ENCODE measurements at regions not wholly inside any gene's neighbourhood (a gene's known extent, or its start where the extent isn't known, plus 50 kb on each side); places are given as distances from the start of the nearest gene placed in this dataset.
"Not testable (repeated sequence)": the region's sequence is repeated elsewhere in the genome, so short reads cannot be mapped to it uniquely, and the experiment has no call there.

DNA sequence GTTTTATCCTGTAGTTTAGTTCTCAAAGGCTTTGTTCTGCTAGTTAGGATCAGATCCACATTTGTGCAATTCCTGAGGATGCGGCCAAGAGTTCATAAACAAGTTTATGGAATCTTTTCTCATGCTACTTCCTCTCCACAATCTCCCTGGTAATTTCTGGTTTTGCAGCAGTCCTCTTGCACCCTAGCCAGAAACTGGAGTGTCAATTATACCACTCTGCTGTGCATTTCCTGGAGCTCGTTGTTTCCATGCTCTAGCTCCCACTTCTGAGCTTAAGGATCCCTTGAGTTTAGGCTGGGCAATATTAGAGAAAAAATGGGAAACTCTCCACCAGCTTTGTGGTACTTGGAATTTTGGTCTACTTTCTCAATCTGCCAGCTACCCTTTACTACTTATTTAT, 474.7 kb downstream of the DIRAS2 start:
- H3K9me3 ChIP-seq, result peaks cover 6% of the 10 kb centered on the region
- no peaks in the 10 kb centered on the region for H3K36me3 ChIP-seq (ENCODE audit: low read depth)
- no peak overlapping the region for H3K4me3 ChIP-seq
- TF ChIP-seq, protein P1, sequence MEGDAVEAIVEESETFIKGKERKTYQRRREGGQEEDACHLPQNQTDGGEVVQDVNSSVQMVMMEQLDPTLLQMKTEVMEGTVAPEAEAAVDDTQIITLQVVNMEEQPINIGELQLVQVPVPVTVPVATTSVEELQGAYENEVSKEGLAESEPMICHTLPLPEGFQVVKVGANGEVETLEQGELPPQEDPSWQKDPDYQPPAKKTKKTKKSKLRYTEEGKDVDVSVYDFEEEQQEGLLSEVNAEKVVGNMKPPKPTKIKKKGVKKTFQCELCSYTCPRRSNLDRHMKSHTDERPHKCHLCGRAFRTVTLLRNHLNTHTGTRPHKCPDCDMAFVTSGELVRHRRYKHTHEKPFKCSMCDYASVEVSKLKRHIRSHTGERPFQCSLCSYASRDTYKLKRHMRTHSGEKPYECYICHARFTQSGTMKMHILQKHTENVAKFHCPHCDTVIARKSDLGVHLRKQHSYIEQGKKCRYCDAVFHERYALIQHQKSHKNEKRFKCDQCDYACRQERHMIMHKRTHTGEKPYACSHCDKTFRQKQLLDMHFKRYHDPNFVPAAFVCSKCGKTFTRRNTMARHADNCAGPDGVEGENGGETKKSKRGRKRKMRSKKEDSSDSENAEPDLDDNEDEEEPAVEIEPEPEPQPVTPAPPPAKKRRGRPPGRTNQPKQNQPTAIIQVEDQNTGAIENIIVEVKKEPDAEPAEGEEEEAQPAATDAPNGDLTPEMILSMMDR (IDR thresholded peaks at IDR 0.05), result no peak
- ATAC-seq (peak; percentile 47), DNase-seq (no peak)
- intact Hi-C loops (cut with DNase I, micrococcal nuclease), result no loop called here
- peaks cover 20% of the 10 kb centered on the region for H3K4me1 ChIP-seq (ENCODE audit: low read depth)

DNA sequence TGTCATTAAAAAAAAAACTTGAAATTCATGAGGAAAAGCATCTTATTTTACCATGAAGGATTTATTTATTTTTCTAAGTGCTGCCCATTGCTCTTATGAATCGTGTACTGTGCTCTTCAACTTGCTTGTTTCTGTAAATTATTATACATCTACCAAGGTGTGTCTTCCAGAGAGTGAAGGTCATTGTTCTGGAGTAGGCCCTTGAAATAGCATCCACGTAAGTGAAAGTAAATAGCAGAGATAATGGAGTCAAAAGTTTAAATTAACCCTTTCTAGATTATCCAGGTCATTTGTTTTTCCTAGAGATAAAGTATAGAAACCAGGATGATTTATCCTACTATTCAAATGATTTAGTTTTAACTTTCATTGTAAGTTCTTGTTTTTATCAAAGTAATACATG, 473.1 kb downstream of the DIRAS2 start:
- ATAC-seq (peak; percentile 86), DNase-seq (no peak)
- TF ChIP-seq, protein P1 (IDR thresholded peaks at IDR 0.05), result no peak
- Histone ChIP-seq H3K4me3 (no peak overlapping the region), H3K9me3 (peaks cover 6% of the 10 kb centered on the region), H3K36me3 (ENCODE audit: low read depth) (no peaks in the 10 kb centered on the region), H3K4me1 (ENCODE audit: low read depth) (peaks cover 16% of the 10 kb centered on the region)
- intact Hi-C loops (cut with DNase I, micrococcal nuclease), result no loop called here

DNA sequence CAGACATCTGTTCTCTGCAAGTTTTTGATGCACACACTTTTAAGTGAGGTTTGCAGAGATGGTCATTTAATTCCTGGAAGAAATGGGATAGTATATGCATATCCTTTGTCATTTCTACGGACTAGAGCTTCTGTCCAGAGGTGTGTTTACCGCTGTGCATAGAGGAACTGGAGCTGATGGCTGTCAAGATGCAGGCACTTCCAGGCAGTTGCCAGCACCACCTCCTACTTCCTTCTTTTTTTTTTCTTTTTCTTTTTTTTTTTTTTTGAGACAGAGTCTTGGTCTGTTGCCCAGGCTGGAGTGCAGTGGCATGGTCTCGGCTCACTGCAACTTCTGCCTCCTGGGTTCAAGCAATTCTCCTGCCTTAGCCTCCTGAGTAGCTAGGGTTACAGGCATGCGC, 468.7 kb downstream of the DIRAS2 start:
- H3K9me3 ChIP-seq; intact Hi-C loops (cut with DNase I, micrococcal nuclease); H3K4me3 ChIP-seq; DNase-seq; ATAC-seq; H3K4me1 ChIP-seq (ENCODE audit: low read depth); H3K36me3 ChIP-seq (ENCODE audit: low read depth): not testable (repeated sequence)

DNA sequence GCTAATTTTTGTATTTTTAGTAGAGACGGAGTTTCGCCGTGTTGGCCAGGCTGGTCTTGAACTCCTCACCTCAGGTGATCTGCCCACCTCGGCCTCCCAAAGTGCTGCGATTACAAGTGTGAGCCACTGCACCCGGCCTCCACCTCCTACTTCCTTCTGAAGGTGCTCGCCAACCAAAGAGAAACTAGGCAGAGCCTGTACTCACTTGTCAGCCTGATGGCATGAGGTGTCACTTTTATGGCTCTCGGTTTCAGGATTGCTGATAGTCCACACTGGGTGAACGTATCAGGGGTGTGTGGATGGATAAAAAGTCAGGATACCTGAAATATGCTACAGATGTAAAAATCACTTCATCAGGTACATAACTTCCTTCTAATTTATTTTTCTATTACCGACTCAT, 468.3 kb downstream of the DIRAS2 start:
- H3K9me3 ChIP-seq; intact Hi-C loops (cut with DNase I, micrococcal nuclease); H3K36me3 ChIP-seq (ENCODE audit: low read depth); H3K4me1 ChIP-seq (ENCODE audit: low read depth); H3K4me3 ChIP-seq: not testable (repeated sequence)
- ATAC-seq, result peak; percentile 80
- DNase-seq, result peak in 1 of 3 donors; percentile 39

DNA sequence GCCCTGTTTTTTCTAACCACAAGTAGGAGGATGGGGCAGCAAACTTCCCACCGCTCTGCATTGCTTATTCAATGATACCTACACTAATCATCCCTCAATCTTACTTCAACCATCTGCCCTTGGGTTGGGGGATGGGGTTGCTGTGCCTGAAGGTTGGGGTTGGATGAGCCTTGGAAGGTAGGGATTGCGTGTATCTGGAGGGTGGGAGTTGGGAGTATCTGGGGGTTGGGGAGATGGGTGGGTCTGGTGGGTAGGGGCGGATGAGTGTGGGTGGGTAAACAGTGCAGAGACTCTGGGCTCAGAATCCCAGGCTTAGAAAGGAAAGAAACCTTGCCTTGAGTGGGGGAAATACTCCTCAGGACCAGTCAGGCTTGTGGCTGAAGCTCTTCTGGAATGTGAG, 467.4 kb downstream of the DIRAS2 start:
- Histone ChIP-seq H3K36me3 (ENCODE audit: low read depth) (no peaks in the 10 kb centered on the region), H3K9me3 (peaks cover 6% of the 10 kb centered on the region)
- intact Hi-C loops (cut with DNase I, micrococcal nuclease), result no loop called here

DNA sequence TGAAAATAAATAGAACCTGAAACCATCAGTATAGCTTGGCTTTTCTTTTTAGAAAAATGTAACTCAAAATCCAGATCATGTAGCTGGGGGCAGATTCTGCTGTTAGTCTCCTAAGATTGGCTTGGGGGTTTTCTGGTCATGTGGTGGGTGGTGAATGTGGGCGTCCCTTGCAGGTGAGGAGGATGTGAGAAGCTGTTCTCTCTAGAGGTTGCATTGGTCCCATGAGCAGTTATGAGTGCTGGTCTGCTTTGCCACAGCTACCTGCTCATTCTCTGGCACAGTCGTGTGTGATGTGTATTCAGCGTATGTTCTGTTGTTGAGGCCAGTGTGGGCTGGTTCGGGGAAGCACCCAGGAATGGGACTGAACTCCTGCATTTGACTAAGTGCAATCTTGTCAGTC, 466.8 kb downstream of the DIRAS2 start:
- Histone ChIP-seq H3K36me3 (ENCODE audit: low read depth) (no peaks in the 10 kb centered on the region), H3K9me3 (peaks cover 3% of the 10 kb centered on the region), H3K4me1 (ENCODE audit: low read depth) (no peaks in the 10 kb centered on the region), H3K4me3 (no peak overlapping the region)
- DNase-seq (no peak), ATAC-seq (no peak)
- intact Hi-C loops (cut with DNase I, micrococcal nuclease), result no loop called here
- TF ChIP-seq, protein P1 (IDR thresholded peaks at IDR 0.05), result no peak

More for the DNA sequence above, 467.4 kb downstream of the DIRAS2 start:
- Histone ChIP-seq H3K4me1 (ENCODE audit: low read depth) (no peaks in the 10 kb centered on the region), H3K4me3 (no peak overlapping the region)
- ATAC-seq (no peak), DNase-seq (no peak)
- TF ChIP-seq, protein P1 (IDR thresholded peaks at IDR 0.05), result no peak

DNA sequence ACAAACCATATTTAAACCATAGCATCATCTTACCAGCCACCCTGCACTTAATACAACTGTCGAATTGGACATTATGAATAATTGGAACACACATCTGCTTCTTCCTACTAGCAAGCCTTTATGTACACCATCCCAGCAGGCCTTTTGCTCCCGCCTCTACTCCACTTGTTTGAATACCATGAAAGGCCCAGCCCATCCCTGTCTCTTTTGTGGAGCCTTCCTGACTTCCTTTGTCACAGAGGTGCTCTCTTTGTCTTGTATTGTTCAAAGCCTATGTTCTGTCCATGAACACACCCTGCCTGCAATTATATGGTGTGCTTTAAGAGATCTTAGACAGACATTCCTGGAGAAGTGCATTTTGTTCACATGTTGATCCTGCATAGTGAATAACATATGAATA, 465.7 kb downstream of the DIRAS2 start:
- Histone ChIP-seq H3K4me3 (no peak overlapping the region), H3K4me1 (ENCODE audit: low read depth) (no peaks in the 10 kb centered on the region), H3K36me3 (ENCODE audit: low read depth) (no peaks in the 10 kb centered on the region), H3K9me3 (no peaks in the 10 kb centered on the region)
- intact Hi-C loops (cut with DNase I, micrococcal nuclease), result no loop called here
- DNase-seq (no peak), ATAC-seq (peak; percentile 34)
- TF ChIP-seq, protein P1 (IDR thresholded peaks at IDR 0.05), result no peak
